CD8-positive, alpha-beta memory T cell (primary cell): ENCODE measurements at regions not wholly inside any gene's neighbourhood (a gene's known extent, or its start where the extent isn't known, plus 50 kb on each side); places are given as distances from the start of the nearest gene placed in this dataset.

Experiments
- CTCF ChIA-PET: fragments of 350-600 bp; sonication (Branson Sonifier 250); formaldehyde crosslinking; loops from one replicate; lab custom pipeline; 2021; ENCODE audit warnings: antibody characterized with exemption; lab: Charles Lee
- POLR2A ChIA-PET: fragments of 350-600 bp; sonication (Branson Sonifier 250); formaldehyde crosslinking; loops from one replicate; lab custom pipeline; 2021; ENCODE audit warnings: antibody characterized with exemption; lab: Charles Lee
- DNase-seq, 5 donors: peaks; one replicate each; pipeline versions ENCODE4 v3.0.0 to v3.0.0-alpha.2; 2020 to 2022; ENCODE audit warnings: mixed read lengths in 1 of 5
- H3K27ac ChIP-seq: one replicate; pipeline ENCODE4 v1.7.0; 2013; ENCODE audit warnings: low read depth, mild to moderate bottlenecking, low read length, moderate library complexity
- H3K27me3 ChIP-seq: 2 replicates; pipeline ENCODE4 v1.7.0; 2013; ENCODE audit warnings: low read length, mild to moderate bottlenecking; ENCODE audit not compliant: insufficient read depth, poor library complexity, severe bottlenecking
- H3K36me3 ChIP-seq: 2 replicates; pipeline ENCODE4 v1.7.0; 2013; ENCODE audit warnings: mild to moderate bottlenecking, low read length, moderate library complexity; ENCODE audit not compliant: insufficient read depth
- H3K4me1 ChIP-seq: 2 replicates; pipeline ENCODE4 v1.7.0; 2013; ENCODE audit warnings: mild to moderate bottlenecking, low read length, moderate library complexity; ENCODE audit not compliant: insufficient read depth
- H3K4me3 ChIP-seq: 2 replicates; pipeline ENCODE4 v1.7.0; 2013; ENCODE audit warnings: mild to moderate bottlenecking, low read length
- H3K9me3 ChIP-seq: 2 replicates; pipeline ENCODE4 v1.7.0; 2013; ENCODE audit warnings: mild to moderate bottlenecking, low read length
- H3K27ac Mint-ChIP-seq, 8 donors: one replicate each; pipeline ENCODE4 v1.8.0; 2020 to 2021; ENCODE audit warnings: mixed read lengths in 8 of 8, mild to moderate bottlenecking in 6 of 8, inconsistent platforms in 3 of 8, moderate library complexity in 3 of 8
- H3K27me3 Mint-ChIP-seq, 2 donors: one replicate each; pipeline ENCODE4 v1.8.0; 2020 to 2021; ENCODE audit warnings: mixed read lengths in 2 of 2, mild to moderate bottlenecking in 1 of 2, moderate library complexity in 1 of 2
- H3K36me3 Mint-ChIP-seq, 3 donors: one replicate each; pipeline ENCODE4 v1.8.0; 2020 to 2021; ENCODE audit warnings: mixed read lengths in 3 of 3, inconsistent platforms in 1 of 3, mild to moderate bottlenecking in 1 of 3
- H3K4me1 Mint-ChIP-seq, 3 donors: one replicate each; pipeline ENCODE4 v1.8.0; 2020 to 2021; ENCODE audit warnings: mixed read lengths in 3 of 3, inconsistent platforms in 1 of 3, mild to moderate bottlenecking in 1 of 3
- H3K4me3 Mint-ChIP-seq, 7 donors: one replicate each; pipeline ENCODE4 v1.8.0; 2020 to 2021; ENCODE audit warnings: mixed read lengths in 7 of 7, mild to moderate bottlenecking in 6 of 7, moderate library complexity in 4 of 7, inconsistent platforms in 2 of 7
- H3K9me3 Mint-ChIP-seq, 5 donors: one replicate each; pipeline ENCODE4 v1.8.0; 2020 to 2022; ENCODE audit warnings: mixed read lengths in 5 of 5, mild to moderate bottlenecking in 3 of 5, moderate library complexity in 2 of 5, inconsistent platforms in 1 of 5

GRCh38 chr1:83769072-83769471 is 229.9 kb downstream of the TTLL7 start:
- H3K9me3 Mint-ChIP-seq = no peaks in the 10 kb centered on the region
- H3K36me3 Mint-ChIP-seq = no peaks in the 10 kb centered on the region
- Histone ChIP-seq H3K27ac (no peak overlapping the region), H3K27me3 (no peaks in the 10 kb centered on the region), H3K4me1 (no peaks in the 10 kb centered on the region), H3K9me3 (no peaks in the 10 kb centered on the region), H3K4me3 (no peak overlapping the region), H3K36me3 (no peaks in the 10 kb centered on the region)
- H3K27ac Mint-ChIP-seq = no peak overlapping the region
- DNase-seq = no peak
- no peak overlapping the region for H3K4me3 Mint-ChIP-seq
- CTCF ChIA-PET = interaction anchor here (0.6 kb wide), 1 partner anchor 23 kb away, joined by 3 read pairs; no protein-coding TSS in a partner anchor
- H3K27me3 Mint-ChIP-seq = no peaks in the 10 kb centered on the region
- POLR2A ChIA-PET = no interaction called here
- H3K4me1 Mint-ChIP-seq = peaks cover 0 to 10% (median 10%) of the 10 kb centered on the region in 3 donors

DNA sequence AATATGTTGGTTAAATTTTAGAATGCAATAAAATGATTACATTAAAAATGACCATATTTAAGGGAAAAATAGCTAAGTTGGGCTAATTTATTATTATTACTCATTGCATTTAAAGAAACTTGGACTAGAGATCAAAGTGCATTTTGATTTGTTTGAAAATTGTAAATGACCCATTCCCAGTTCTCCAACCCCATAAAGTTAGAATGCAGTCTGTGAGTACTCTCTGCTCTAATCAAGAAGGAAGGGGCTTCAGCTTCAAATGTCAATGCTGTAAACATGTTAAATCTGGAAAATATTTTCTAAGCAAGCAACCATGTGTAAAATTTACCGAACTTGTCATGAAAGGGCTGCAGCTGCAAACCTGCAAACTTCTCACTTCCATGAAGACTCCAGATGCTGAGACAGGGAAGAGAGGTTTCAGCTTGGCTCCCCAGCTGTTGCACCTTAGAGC is 232.7 kb downstream of the TTLL7 start:
- ChIA-PET CTCF (no interaction called here), POLR2A (no interaction called here)

DNA sequence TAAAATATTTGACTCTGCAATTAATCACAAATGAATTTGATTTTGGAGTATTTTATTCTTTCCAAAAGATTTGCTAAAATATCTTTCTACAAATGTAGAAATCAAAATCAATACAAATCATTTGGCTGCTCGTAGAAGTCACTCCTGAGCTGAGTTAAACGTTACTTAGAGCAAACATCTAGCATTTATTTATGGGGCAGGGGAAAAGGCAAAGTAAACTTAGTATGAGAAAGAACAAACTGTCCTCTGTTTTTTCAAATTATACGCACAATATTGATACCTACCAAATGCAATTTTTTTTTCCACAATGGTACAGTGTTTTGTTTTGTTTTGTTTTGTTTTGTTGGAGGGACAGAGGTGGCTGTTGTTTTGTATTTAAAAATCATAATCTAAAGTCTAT is 233.8 kb downstream of the TTLL7 start:
- no peaks in the 10 kb centered on the region for H3K9me3 ChIP-seq
- no peaks in the 10 kb centered on the region for H3K36me3 Mint-ChIP-seq
- H3K27me3 Mint-ChIP-seq = peaks cover 0 to 4% of the 10 kb centered on the region in 2 donors
- no peak for DNase-seq
- no peak overlapping the region for H3K27ac ChIP-seq
- no peak overlapping the region for H3K27ac Mint-ChIP-seq
- H3K9me3 Mint-ChIP-seq = no peaks in the 10 kb centered on the region
- no peaks in the 10 kb centered on the region for H3K36me3 ChIP-seq
- H3K4me3 Mint-ChIP-seq = no peak overlapping the region
- H3K27me3 ChIP-seq = no peaks in the 10 kb centered on the region
- no peak overlapping the region for H3K4me3 ChIP-seq
- POLR2A ChIA-PET = no interaction called here
- CTCF ChIA-PET = no interaction called here
- peaks cover 0 to 10% (median 8%) of the 10 kb centered on the region in 3 donors for H3K4me1 Mint-ChIP-seq
- H3K4me1 ChIP-seq = no peaks in the 10 kb centered on the region

More for the DNA sequence above, 232.7 kb downstream of the TTLL7 start:
- DNase-seq = no peak
- Histone ChIP-seq H3K27ac (no peak overlapping the region), H3K4me3 (no peak overlapping the region), H3K9me3 (no peaks in the 10 kb centered on the region), H3K36me3 (no peaks in the 10 kb centered on the region), H3K27me3 (no peaks in the 10 kb centered on the region), H3K4me1 (no peaks in the 10 kb centered on the region)
- Mint-ChIP-seq H3K36me3 (no peaks in the 10 kb centered on the region), H3K4me1 (peaks cover 0 to 10% (median 10%) of the 10 kb centered on the region in 3 donors), H3K4me3 (no peak overlapping the region), H3K27ac (no peak overlapping the region), H3K9me3 (no peaks in the 10 kb centered on the region), H3K27me3 (peaks cover 0 to 4% of the 10 kb centered on the region in 2 donors)

DNA sequence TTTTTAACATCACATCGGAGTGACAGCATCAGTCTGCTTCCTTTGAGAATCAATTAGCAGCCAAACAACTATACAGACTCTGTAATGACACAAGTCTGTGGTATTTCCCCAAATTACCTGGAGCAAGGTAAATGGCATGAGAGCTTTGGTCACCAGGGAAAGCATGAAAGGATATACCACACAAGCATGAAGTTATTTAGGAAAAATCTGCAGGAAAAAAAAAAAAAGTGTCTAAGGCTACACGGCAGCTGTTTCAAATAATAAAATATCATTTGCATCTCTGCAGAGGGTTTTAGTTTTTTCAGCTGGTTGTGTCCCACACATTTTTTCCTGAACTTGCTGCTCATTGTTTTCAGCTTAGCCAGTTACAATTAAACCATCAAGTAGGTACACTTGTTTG is 234.7 kb downstream of the TTLL7 start:
- Histone ChIP-seq H3K27ac (no peak overlapping the region), H3K4me3 (no peak overlapping the region), H3K36me3 (no peaks in the 10 kb centered on the region), H3K4me1 (no peaks in the 10 kb centered on the region), H3K27me3 (no peaks in the 10 kb centered on the region), H3K9me3 (no peaks in the 10 kb centered on the region)
- CTCF ChIA-PET = no interaction called here
- Mint-ChIP-seq H3K4me3 (no peak overlapping the region), H3K4me1 (peaks cover 0 to 2% (median 0%) of the 10 kb centered on the region in 3 donors), H3K27ac (no peak overlapping the region), H3K9me3 (no peaks in the 10 kb centered on the region), H3K27me3 (peaks cover 0 to 7% of the 10 kb centered on the region in 2 donors), H3K36me3 (no peaks in the 10 kb centered on the region)
- DNase-seq = no peak
- POLR2A ChIA-PET = no interaction called here

DNA sequence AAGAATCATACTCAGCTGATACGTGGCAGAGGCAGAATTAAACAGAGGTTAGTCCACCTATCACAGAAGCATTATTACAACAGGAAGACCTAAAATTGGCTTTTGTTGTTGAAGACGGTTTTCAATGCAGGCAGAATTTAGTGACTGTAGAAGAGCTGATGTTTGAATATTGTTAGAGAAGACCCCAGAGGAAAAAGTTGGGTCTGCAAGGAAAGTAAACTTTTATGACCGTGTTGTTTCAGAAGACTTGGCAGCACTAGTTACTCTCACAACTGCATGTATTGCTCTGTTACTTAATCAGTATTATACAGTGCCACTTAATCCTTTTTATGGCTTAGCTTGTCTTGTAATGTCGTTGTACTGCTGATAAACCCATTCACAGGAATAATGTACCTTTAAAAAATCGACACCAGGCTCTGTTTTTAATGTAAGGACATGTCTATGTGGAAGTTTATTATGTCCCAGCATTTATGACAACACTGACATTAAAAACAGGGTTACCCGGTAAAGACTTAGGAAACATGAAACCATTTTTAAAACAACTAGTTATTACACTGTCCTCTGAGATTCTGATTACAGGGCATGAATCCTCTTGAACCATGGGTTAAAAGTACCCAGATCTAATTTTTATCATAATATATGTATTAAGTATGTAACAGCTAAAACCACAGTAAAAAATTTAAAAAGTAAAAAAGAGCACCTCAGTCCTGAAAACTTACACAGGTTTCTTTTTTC is 235.4 kb downstream of the TTLL7 start:
- DNase-seq = no peak
- Mint-ChIP-seq H3K27me3 (peaks cover 0 to 7% of the 10 kb centered on the region in 2 donors), H3K9me3 (no peaks in the 10 kb centered on the region), H3K4me1 (no peaks in the 10 kb centered on the region), H3K4me3 (no peak overlapping the region), H3K36me3 (no peaks in the 10 kb centered on the region), H3K27ac (no peak overlapping the region)
- no peaks in the 10 kb centered on the region for H3K27me3 ChIP-seq
- no peaks in the 10 kb centered on the region for H3K36me3 ChIP-seq
- POLR2A ChIA-PET = no interaction called here
- CTCF ChIA-PET = no interaction called here
- no peaks in the 10 kb centered on the region for H3K9me3 ChIP-seq
- no peaks in the 10 kb centered on the region for H3K4me1 ChIP-seq
- no peak overlapping the region for H3K4me3 ChIP-seq
- H3K27ac ChIP-seq = no peak overlapping the region

DNA sequence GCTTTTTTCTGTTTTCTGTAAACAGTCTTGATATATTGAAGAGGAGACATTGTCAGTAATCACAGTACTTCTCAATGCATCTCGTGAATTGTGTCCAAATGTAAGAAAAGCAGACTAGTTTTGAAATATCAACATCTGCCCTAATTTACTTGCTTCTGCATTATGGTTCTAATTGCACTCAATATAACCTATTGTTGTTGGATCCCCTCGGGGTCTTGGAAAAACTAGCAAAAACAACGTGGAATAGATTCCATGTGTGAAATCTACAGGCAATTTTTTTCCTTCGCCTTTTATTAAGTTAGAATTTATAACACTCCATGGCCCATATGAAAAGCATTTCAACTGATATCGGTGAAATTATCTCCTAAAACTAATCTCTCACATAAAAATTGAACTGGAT is 236.5 kb downstream of the TTLL7 start:
- POLR2A ChIA-PET = no interaction called here
- Mint-ChIP-seq H3K4me3 (no peak overlapping the region), H3K36me3 (no peaks in the 10 kb centered on the region), H3K4me1 (no peaks in the 10 kb centered on the region), H3K27ac (no peak overlapping the region), H3K9me3 (no peaks in the 10 kb centered on the region), H3K27me3 (peaks cover 0 to 7% of the 10 kb centered on the region in 2 donors)
- Histone ChIP-seq H3K27ac (no peak overlapping the region), H3K27me3 (no peaks in the 10 kb centered on the region), H3K36me3 (no peaks in the 10 kb centered on the region), H3K9me3 (no peaks in the 10 kb centered on the region), H3K4me1 (no peaks in the 10 kb centered on the region), H3K4me3 (no peak overlapping the region)
- CTCF ChIA-PET = no interaction called here
- DNase-seq = no peak

GRCh38 chr1:83762039-83762365 is 236.9 kb downstream of the TTLL7 start:
- Mint-ChIP-seq H3K27ac (no peak overlapping the region), H3K9me3 (no peaks in the 10 kb centered on the region), H3K36me3 (no peaks in the 10 kb centered on the region), H3K4me3 (no peak overlapping the region), H3K4me1 (no peaks in the 10 kb centered on the region), H3K27me3 (peaks cover 0 to 7% of the 10 kb centered on the region in 2 donors)
- Histone ChIP-seq H3K9me3 (no peaks in the 10 kb centered on the region), H3K4me3 (no peak overlapping the region), H3K27me3 (no peaks in the 10 kb centered on the region), H3K27ac (no peak overlapping the region), H3K4me1 (no peaks in the 10 kb centered on the region), H3K36me3 (no peaks in the 10 kb centered on the region)
- ChIA-PET CTCF (no interaction called here), POLR2A (no interaction called here)
- no peak for DNase-seq

DNA sequence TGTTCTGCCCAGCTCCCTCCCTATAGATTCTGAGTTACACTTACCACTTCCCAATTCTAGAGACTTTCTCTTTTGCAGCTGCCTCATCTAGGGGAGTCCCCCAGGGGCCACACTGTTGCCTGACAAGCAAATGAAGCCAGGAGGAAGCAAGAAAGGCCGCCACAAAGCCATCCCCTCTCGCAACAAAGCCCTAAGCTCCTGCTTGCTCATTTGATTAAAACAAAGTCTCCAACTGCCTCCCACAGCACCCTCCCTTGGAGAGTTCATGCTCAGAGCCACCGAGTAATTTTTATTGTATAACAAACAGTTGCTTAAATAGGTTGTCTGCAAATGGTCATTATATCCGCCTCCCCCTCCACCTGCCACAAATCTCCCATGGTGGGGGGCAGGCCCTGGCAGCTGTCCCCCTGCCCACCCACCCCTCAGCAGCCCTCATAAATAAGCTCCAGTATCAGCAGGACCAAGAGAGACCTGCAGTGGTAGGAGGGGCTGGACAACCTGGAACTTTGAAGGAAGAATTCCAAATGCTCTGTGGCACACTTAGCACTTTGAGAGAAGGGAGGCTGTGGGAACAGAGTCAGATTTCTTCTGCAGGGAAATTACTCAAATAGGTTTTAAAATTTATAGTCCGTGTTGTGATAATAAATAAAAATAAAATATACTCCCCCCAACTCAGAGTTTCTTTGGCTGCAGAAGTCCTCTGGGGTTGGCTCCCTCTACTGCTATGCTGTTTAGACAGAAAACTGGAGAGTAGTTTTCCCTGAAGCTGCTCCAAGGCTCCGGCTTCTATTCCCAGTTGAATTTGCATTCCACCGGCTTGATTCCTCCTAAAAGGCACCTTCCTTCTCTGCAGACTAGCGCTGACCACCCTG is 237.5 kb downstream of the TTLL7 start:
- Mint-ChIP-seq H3K36me3 (no peaks in the 10 kb centered on the region), H3K9me3 (no peaks in the 10 kb centered on the region), H3K27me3 (peaks cover 0 to 7% of the 10 kb centered on the region in 2 donors), H3K4me1 (no peaks in the 10 kb centered on the region), H3K27ac (no peak overlapping the region), H3K4me3 (no peak overlapping the region)
- Histone ChIP-seq H3K4me3 (no peak overlapping the region), H3K4me1 (no peaks in the 10 kb centered on the region), H3K36me3 (no peaks in the 10 kb centered on the region), H3K9me3 (no peaks in the 10 kb centered on the region), H3K27ac (no peak overlapping the region), H3K27me3 (no peaks in the 10 kb centered on the region)
- CTCF ChIA-PET = no interaction called here
- no peak for DNase-seq
- POLR2A ChIA-PET = no interaction called here
